ENCODE measurements at regions not wholly inside any gene's neighbourhood (a gene's known extent, or its start where the extent isn't known, plus 50 kb on each side); places are given as distances from the start of the nearest gene placed in this dataset.

DNA sequence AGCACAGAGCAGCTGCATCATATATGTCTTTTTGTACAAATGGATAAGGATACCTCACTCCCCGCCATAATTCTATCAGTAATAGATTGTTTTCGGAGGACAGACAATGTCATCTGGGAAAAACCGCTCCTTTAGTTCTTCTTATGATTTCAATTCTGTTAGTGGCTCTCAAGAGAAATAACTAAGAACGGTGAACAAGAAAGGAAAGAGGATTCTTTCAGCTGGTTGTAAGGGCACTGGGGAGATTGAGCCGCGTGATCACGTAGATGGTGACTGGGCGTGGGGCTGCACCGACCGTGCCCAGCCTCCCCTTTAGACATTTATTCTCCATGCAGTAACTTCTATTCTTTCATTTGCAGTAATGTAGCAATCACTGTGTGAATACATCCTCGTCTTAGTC, 99.4 kb upstream of the PEG3 start:
- H3K4me1 ChIP-seq, result peaks cover 0 to 6% (median 0%) of the 10 kb centered on the region in 10 experiments; a peak in 1 of 20 replicates
- no peak overlapping the region for H3K27ac ChIP-seq
- H3K4me2 ChIP-seq, result no peak overlapping the region
- no peaks in the 10 kb centered on the region for H3K27me3 ChIP-seq
- H4K20me1 ChIP-seq, result no peaks in the 10 kb centered on the region
- H3K9me3 ChIP-seq (replicated peaks in 1 of 11), result peaks cover 5 to 9% (median 8%) of the 10 kb centered on the region in 11 experiments; a peak in 18 of 22 replicates
- H3K36me3 ChIP-seq, result no peaks in the 10 kb centered on the region
- H3K9ac ChIP-seq, result no peak overlapping the region
- no peak for TF ChIP-seq Cebpa-rat (IDR thresholded peaks at IDR 0.05)
- H3K4me3 ChIP-seq, result no peak overlapping the region

GRCh38 chr19:56942756-56943155, 102.2 kb upstream of the PEG3 start:
- Histone ChIP-seq H4K20me1 (no peaks in the 10 kb centered on the region), H3K4me1 (no peaks in the 10 kb centered on the region), H3K9ac (no peak overlapping the region), H3K36me3 (no peaks in the 10 kb centered on the region), H3K4me3 (no peak overlapping the region), H3K9me3 (replicated peaks in 1 of 11) (peaks cover 5 to 9% (median 8%) of the 10 kb centered on the region in 11 experiments; a peak in 18 of 22 replicates), H3K4me2 (no peak overlapping the region), H3K27ac (no peak overlapping the region), H3K27me3 (no peaks in the 10 kb centered on the region)
- no peak for TF ChIP-seq Cebpa-rat (IDR thresholded peaks at IDR 0.05)

DNA sequence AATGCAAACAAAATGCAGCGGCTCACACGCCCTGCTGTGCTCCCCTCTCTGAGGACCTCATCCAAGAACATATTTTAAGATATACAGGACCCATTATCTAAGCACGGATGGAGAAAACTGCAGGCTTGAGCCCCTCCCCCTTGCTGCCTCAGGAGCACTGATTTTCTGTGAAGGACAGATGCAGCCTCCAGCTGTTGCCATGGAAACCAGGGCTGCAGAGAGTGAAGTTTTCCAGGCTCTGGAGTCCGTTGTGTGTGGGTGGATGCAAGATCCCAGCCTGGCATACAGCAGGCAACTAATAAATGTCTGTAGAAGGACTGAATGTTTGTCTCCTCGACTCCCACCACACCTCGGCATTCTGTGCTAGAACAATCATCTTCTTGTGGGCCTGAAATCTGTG, 105.6 kb upstream of the PEG3 start:
- H3K27ac ChIP-seq, result no peak overlapping the region
- no peaks in the 10 kb centered on the region for H3K36me3 ChIP-seq
- no peak overlapping the region for H3K4me3 ChIP-seq
- no peaks in the 10 kb centered on the region for H3K4me1 ChIP-seq
- no peaks in the 10 kb centered on the region for H4K20me1 ChIP-seq
- H3K9me3 ChIP-seq (replicated peaks in 1 of 11), result peaks cover 4 to 9% (median 8%) of the 10 kb centered on the region in 11 experiments; a peak in 18 of 22 replicates
- no peak overlapping the region for H3K4me2 ChIP-seq
- H3K27me3 ChIP-seq, result no peaks in the 10 kb centered on the region
- no peak for TF ChIP-seq Cebpa-rat (IDR thresholded peaks at IDR 0.05)
- H3K9ac ChIP-seq, result no peak overlapping the region

- no peaks in the 10 kb centered on the region for H3K27me3 ChIP-seq
- no peaks in the 10 kb centered on the region for H3K36me3 ChIP-seq
- H3K4me3 ChIP-seq, result no peak overlapping the region
- peaks cover 4 to 9% (median 8%) of the 10 kb centered on the region in 11 experiments; a peak in 18 of 22 replicates for H3K9me3 ChIP-seq (replicated peaks in 1 of 11)
- no peak overlapping the region for H3K9ac ChIP-seq
- no peak for TF ChIP-seq Cebpa-rat (IDR thresholded peaks at IDR 0.05)
- no peak overlapping the region for H3K4me2 ChIP-seq
- no peaks in the 10 kb centered on the region for H4K20me1 ChIP-seq
- no peak overlapping the region for H3K27ac ChIP-seq
- H3K4me1 ChIP-seq, result no peaks in the 10 kb centered on the region
Observed at GRCh38 chr19:56947206-56947605, 106.7 kb upstream of the PEG3 start.

DNA sequence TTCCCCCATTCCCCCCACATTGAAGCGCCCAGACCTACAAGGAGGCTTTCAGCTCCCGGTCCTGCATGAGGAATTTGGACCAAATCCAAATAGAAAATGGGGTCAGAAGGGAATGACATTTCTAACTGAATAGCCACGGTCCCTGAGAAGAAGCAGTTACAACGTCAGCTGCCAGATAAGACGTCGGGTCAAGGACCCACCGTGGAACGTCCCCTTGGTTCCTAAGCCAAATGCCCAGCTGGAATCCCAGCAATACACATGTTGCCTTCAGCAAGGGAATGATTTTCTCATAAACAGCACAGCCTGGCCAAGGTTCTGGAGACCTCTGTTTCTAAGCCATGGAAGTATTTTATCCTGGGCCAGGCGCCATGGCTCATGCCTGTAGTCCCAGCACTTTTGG, 109.1 kb upstream of the PEG3 start:
- Histone ChIP-seq H3K27ac (no peak overlapping the region), H3K4me3 (no peak overlapping the region), H3K27me3 (no peaks in the 10 kb centered on the region), H3K4me1 (no peaks in the 10 kb centered on the region), H4K20me1 (no peaks in the 10 kb centered on the region), H3K4me2 (no peak overlapping the region), H3K9me3 (replicated peaks in 1 of 11) (no peaks in the 10 kb centered on the region; a peak in 1 of 22 replicates), H3K36me3 (no peaks in the 10 kb centered on the region), H3K9ac (no peak overlapping the region)
- TF ChIP-seq Cebpa-rat (IDR thresholded peaks at IDR 0.05), result no peak

DNA sequence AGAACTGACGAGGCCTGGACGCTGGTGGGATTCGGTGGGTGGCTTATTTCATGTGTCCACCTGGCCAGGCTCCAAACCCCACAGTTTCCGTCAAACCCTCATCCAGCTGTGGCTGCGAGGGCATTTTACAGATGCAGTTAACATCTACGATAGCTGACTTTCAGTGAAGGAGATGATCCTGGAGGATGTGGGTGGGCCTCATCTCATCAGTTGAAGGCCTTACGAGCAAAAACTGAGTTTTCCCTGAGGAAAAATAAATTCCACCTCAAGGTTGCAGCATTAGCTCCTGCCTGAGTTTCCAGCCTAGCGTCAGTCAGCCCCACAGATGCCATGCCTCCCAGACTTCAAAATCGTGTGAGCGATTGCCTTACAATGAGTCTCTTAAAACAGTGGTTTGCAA, 111.1 kb upstream of the PEG3 start:
- no peak overlapping the region for H3K27ac ChIP-seq
- no peak overlapping the region for H3K4me3 ChIP-seq
- H3K36me3 ChIP-seq, result no peaks in the 10 kb centered on the region
- H3K9me3 ChIP-seq (replicated peaks in 1 of 11), result no peaks in the 10 kb centered on the region; a peak in 1 of 22 replicates
- H3K9ac ChIP-seq, result no peak overlapping the region
- no peaks in the 10 kb centered on the region for H3K27me3 ChIP-seq
- H3K4me1 ChIP-seq, result no peaks in the 10 kb centered on the region
- no peak for TF ChIP-seq Cebpa-rat (IDR thresholded peaks at IDR 0.05)
- H4K20me1 ChIP-seq, result no peaks in the 10 kb centered on the region
- no peak overlapping the region for H3K4me2 ChIP-seq

DNA sequence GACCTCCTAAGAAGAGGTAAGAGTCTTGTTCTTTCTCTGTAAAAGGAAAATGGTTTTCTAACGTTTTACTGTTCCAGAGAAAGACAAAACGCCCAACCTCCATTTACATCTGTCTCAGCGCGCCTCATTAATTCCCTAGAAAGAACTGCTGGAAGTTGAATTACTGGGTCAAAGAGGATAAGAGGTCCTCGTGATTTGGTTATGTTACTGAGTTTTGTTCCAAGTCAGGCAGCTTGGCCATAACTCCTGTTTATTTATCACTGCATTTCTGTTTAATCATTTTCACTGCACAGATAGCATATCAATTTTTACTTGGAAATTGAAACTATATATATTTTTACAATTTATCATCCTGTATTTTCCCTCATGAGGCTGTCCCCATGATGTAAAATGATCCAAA, 112.9 kb upstream of the PEG3 start:
- Histone ChIP-seq H3K27ac (no peak overlapping the region), H3K9me3 (replicated peaks in 1 of 11) (no peaks in the 10 kb centered on the region; a peak in 1 of 22 replicates), H3K9ac (no peak overlapping the region), H3K27me3 (no peaks in the 10 kb centered on the region), H3K4me1 (no peaks in the 10 kb centered on the region), H3K4me3 (no peak overlapping the region), H4K20me1 (no peaks in the 10 kb centered on the region), H3K36me3 (no peaks in the 10 kb centered on the region), H3K4me2 (no peak overlapping the region)
- TF ChIP-seq Cebpa-rat (IDR thresholded peaks at IDR 0.05), result no peak

DNA sequence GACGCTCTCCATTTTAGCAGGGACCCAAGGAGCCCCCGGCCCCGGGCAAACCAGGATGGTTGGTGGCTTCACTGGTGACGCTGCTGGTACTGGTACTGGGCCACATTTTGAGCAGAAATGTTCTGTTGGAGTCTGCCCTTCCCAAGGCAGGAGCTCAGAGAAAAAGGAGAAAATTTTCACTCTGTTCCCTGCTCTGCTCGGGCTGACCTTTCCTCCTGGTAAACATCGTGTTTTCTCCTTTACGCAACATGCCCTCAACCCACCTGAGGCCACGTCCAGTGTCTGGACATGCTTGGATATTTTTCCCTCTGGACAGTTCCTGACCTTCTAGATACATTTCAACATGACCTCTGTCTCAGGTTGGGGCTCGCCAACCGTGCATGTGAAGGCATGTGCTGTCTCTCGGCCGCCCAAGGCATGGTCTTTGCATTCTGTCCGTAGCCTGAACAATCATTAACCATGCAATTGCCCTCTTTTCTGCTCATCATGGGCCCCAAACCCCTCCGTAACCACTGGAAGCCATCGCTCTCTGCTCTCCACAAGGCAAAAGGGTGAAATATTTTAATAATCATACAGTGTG, 115.2 kb upstream of the PEG3 start:
- no peak overlapping the region for H3K9ac ChIP-seq
- no peak overlapping the region for H3K4me2 ChIP-seq
- no peaks in the 10 kb centered on the region for H3K27me3 ChIP-seq
- H3K4me1 ChIP-seq, result peaks cover 0 to 3% (median 0%) of the 10 kb centered on the region in 10 experiments; a peak in 1 of 20 replicates
- H3K4me3 ChIP-seq, result no peak overlapping the region
- no peak for TF ChIP-seq Cebpa-rat (IDR thresholded peaks at IDR 0.05)
- H4K20me1 ChIP-seq, result no peaks in the 10 kb centered on the region
- H3K36me3 ChIP-seq, result no peaks in the 10 kb centered on the region
- H3K9me3 ChIP-seq (replicated peaks in 1 of 11), result no peaks in the 10 kb centered on the region; a peak in 1 of 22 replicates
- no peak overlapping the region for H3K27ac ChIP-seq

DNA sequence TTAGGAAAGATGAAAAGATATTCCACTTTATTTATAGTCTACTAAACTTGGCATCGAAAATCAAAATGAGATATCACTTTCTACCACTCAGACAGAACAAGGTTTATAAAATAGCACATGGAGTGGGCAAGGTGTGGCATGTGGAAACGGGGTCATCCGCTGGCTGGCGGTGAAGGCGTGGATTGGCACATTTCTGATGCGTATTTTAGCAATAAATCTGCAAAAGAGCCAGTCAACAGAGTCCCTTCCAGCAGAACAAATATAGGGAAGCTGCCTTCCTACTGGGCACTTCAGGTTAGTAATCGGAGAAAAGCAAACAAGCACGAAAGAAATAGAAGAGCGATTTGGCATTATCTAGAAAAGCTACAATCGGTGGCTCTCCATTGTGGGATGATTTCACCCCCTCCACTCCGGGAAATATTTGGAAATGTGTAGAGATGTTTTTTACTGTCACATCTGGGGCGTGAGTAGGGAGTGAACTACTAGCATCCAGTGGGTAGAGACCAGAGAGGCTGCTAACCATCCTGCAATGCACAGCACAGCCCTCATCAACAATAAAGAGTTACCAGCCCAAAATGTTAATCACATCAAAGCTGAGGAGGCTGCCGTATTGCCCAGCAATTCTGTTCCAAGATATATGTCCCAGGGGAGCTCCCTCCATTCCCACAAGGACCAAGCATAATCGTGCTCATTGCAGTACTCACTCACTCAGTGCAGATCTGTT, 116.1 kb upstream of the PEG3 start:
- no peaks in the 10 kb centered on the region; a peak in 1 of 22 replicates for H3K9me3 ChIP-seq (replicated peaks in 1 of 11)
- H3K4me1 ChIP-seq, result peaks cover 0 to 3% (median 0%) of the 10 kb centered on the region in 10 experiments; a peak in 1 of 20 replicates
- no peak overlapping the region for H3K9ac ChIP-seq
- H3K4me2 ChIP-seq, result no peak overlapping the region
- TF ChIP-seq Cebpa-rat (IDR thresholded peaks at IDR 0.05), result no peak
- H3K36me3 ChIP-seq, result no peaks in the 10 kb centered on the region
- no peak overlapping the region for H3K4me3 ChIP-seq
- H4K20me1 ChIP-seq, result no peaks in the 10 kb centered on the region
- H3K27me3 ChIP-seq, result no peaks in the 10 kb centered on the region
- H3K27ac ChIP-seq, result no peak overlapping the region

DNA sequence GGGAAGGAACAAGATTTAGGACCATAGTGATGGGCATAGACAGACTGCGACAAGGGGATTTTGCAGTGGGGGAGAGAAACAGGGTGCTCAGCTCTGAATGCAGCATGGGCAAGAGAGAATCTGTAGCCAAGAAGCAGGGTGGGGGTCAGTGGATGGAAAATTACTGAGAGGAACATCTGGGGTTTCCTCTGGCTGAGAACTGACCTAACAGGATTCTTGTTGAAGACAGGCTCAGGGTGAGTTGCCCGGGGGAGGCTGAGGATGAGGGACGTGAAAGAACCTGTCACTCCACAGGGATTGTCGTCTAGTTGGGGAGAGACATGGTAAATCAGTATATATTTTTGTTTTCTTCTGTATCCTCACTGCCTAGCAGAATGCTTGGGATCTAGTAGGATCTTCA, 118.7 kb upstream of the PEG3 start:
- Histone ChIP-seq H3K27me3 (no peaks in the 10 kb centered on the region), H3K4me2 (no peak overlapping the region), H3K4me3 (no peak overlapping the region), H3K9ac (no peak overlapping the region), H3K9me3 (replicated peaks in 1 of 11) (no peaks in the 10 kb centered on the region), H4K20me1 (no peaks in the 10 kb centered on the region), H3K27ac (no peak overlapping the region), H3K36me3 (no peaks in the 10 kb centered on the region), H3K4me1 (peaks cover 0 to 3% (median 0%) of the 10 kb centered on the region in 10 experiments; a peak in 1 of 20 replicates)
- TF ChIP-seq Cebpa-rat (IDR thresholded peaks at IDR 0.05), result no peak

All from BLaER1 treated with 17β-estradiol and CSF1 and Interleukin-3, amounts not matched to agents 10 nM and 100 nM (cell line).